IPS DF 4.7 (cell line): ENCODE measurements at regions not wholly inside any gene's neighbourhood (a gene's known extent, or its start where the extent isn't known, plus 50 kb on each side); places are given as distances from the start of the nearest gene placed in this dataset.

Source experiments
- DNase-seq: peaks from one replicate; pipeline ENCODE4 v3.0.0-alpha.2; 2013; ENCODE audit warnings: low spot score; ENCODE audit errors: extremely low read depth

GRCh38 chr5:31049461-31049860 lies 144.0 kb upstream of the CDH6 start:
- DNase-seq = no peak

- no peak for DNase-seq
These were observed 144.9 kb upstream of the CDH6 start for GRCh38 chr5:31048282-31049270.

GRCh38 chr5:31047621-31048020 lies 145.9 kb upstream of the CDH6 start:
- DNase-seq = no peak

GRCh38 chr5:31047007-31047406 lies 146.5 kb upstream of the CDH6 start:
- DNase-seq = no peak

GRCh38 chr5:31036411-31036810 lies 157.1 kb upstream of the CDH6 start:
- DNase-seq = no peak

GRCh38 chr5:31033295-31033694 lies 160.2 kb upstream of the CDH6 start:
- DNase-seq = no peak

- DNase-seq = no peak
These were observed 163.6 kb upstream of the CDH6 start for GRCh38 chr5:31029925-31030324.

- no peak for DNase-seq
These were observed 165.8 kb upstream of the CDH6 start for GRCh38 chr5:31027721-31028120.

GRCh38 chr5:31023105-31023504 lies 170.4 kb upstream of the CDH6 start:
- DNase-seq = no peak

- DNase-seq = no peak
These were observed 172.3 kb upstream of the CDH6 start for GRCh38 chr5:31021181-31021624.

- no peak for DNase-seq
These were observed 185.3 kb upstream of the CDH6 start for GRCh38 chr5:31008231-31008630.

- DNase-seq = no peak
These were observed 185.8 kb upstream of the CDH6 start for GRCh38 chr5:31007672-31008071.

- no peak for DNase-seq
These were observed 193.2 kb upstream of the CDH6 start for GRCh38 chr5:31000287-31000686.

- DNase-seq = no peak
These were observed 195.8 kb upstream of the CDH6 start for GRCh38 chr5:30997681-30998080.

- DNase-seq = no peak
These were observed 198.6 kb upstream of the CDH6 start for GRCh38 chr5:30994902-30995301.

- no peak for DNase-seq
These were observed 199.3 kb upstream of the CDH6 start for GRCh38 chr5:30994176-30994575.

- DNase-seq = no peak
These were observed 202.0 kb upstream of the CDH6 start for GRCh38 chr5:30991462-30991861.

GRCh38 chr5:30981576-30981975 lies 211.9 kb upstream of the CDH6 start:
- no peak for DNase-seq

- DNase-seq = no peak
These were observed 224.5 kb upstream of the CDH6 start for GRCh38 chr5:30968971-30969370.

- no peak for DNase-seq
These were observed 233.4 kb upstream of the CDH6 start for GRCh38 chr5:30960036-30960435.

GRCh38 chr5:30959238-30959637 lies 234.2 kb upstream of the CDH6 start:
- DNase-seq = no peak

- DNase-seq = no peak
These were observed 235.9 kb upstream of the CDH6 start for GRCh38 chr5:30957591-30957990.

- DNase-seq = no peak
These were observed 237.2 kb upstream of the CDH6 start for GRCh38 chr5:30956251-30956650.
